ENCODE measurements at regions not wholly inside any gene's neighbourhood (a gene's known extent, or its start where the extent isn't known, plus 50 kb on each side); places are given as distances from the start of the nearest gene placed in this dataset.

- Mint-ChIP-seq H3K36me3 (ENCODE audit: low read depth) (no peaks in the 10 kb centered on the region), H3K9me3 (no peaks in the 10 kb centered on the region), H3K4me3 (no peak overlapping the region), H3K27me3 (ENCODE audit: low read depth) (no peaks in the 10 kb centered on the region), H3K4me1 (no peaks in the 10 kb centered on the region), H3K27ac (ENCODE audit: unreplicated experiment) (no peak overlapping the region)
- no peak for DNase-seq (ENCODE audit: low read depth, low spot score)
- no peak for TF ChIP-seq CTCF (conservative IDR thresholded peaks at IDR 0.05)
Measured at GRCh38 chr10:83809001-83809400, 330.3 kb upstream of the GHITM start.

DNA sequence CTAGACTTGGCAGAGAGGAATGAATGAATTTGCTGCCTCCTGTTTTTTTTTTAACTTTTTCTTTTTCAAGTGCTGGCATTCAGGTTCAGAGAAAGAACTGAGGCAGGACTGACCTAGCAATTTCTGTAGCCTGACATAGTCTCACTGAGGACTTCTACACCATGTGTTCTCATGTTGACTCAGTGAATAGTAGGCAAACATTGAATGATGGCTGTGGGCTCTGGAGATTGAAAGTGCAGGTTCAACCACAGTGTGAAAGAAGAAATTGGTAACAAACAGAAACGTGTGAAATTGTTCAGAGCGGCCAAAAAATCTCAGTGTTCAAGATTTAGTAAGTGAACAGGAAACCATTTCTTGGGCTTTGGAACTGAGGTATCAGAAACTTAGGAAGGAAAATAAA, 322.4 kb upstream of the GHITM start:
- no peaks in the 10 kb centered on the region for H3K36me3 Mint-ChIP-seq (ENCODE audit: low read depth)
- H3K27ac Mint-ChIP-seq (ENCODE audit: unreplicated experiment), result no peak overlapping the region
- no peak for DNase-seq (ENCODE audit: low read depth, low spot score)
- H3K9me3 Mint-ChIP-seq, result no peaks in the 10 kb centered on the region
- no peaks in the 10 kb centered on the region for H3K27me3 Mint-ChIP-seq (ENCODE audit: low read depth)
- TF ChIP-seq CTCF (conservative IDR thresholded peaks at IDR 0.05), result no peak
- H3K4me1 Mint-ChIP-seq, result no peaks in the 10 kb centered on the region
- no peak overlapping the region for H3K4me3 Mint-ChIP-seq

- Mint-ChIP-seq H3K36me3 (ENCODE audit: low read depth) (no peaks in the 10 kb centered on the region), H3K9me3 (no peaks in the 10 kb centered on the region), H3K27me3 (ENCODE audit: low read depth) (no peaks in the 10 kb centered on the region), H3K27ac (ENCODE audit: unreplicated experiment) (no peak overlapping the region), H3K4me1 (no peaks in the 10 kb centered on the region), H3K4me3 (no peak overlapping the region)
- no peak for TF ChIP-seq CTCF (conservative IDR thresholded peaks at IDR 0.05)
- no peak for DNase-seq (ENCODE audit: low read depth, low spot score)
Measured at GRCh38 chr10:83817797-83818196, 321.5 kb upstream of the GHITM start.

GRCh38 chr10:83819609-83820008, 319.7 kb upstream of the GHITM start:
- DNase-seq (ENCODE audit: low read depth, low spot score), result no peak
- no peaks in the 10 kb centered on the region for H3K4me1 Mint-ChIP-seq
- no peaks in the 10 kb centered on the region for H3K27me3 Mint-ChIP-seq (ENCODE audit: low read depth)
- H3K27ac Mint-ChIP-seq (ENCODE audit: unreplicated experiment), result no peak overlapping the region
- TF ChIP-seq CTCF (conservative IDR thresholded peaks at IDR 0.05), result no peak
- H3K4me3 Mint-ChIP-seq, result no peak overlapping the region
- no peaks in the 10 kb centered on the region for H3K36me3 Mint-ChIP-seq (ENCODE audit: low read depth)
- no peaks in the 10 kb centered on the region for H3K9me3 Mint-ChIP-seq

GRCh38 chr10:83820033-83820432, 319.3 kb upstream of the GHITM start:
- Mint-ChIP-seq H3K27ac (ENCODE audit: unreplicated experiment) (no peak overlapping the region), H3K27me3 (ENCODE audit: low read depth) (no peaks in the 10 kb centered on the region), H3K9me3 (no peaks in the 10 kb centered on the region), H3K4me3 (no peak overlapping the region), H3K4me1 (no peaks in the 10 kb centered on the region), H3K36me3 (ENCODE audit: low read depth) (no peaks in the 10 kb centered on the region)
- no peak for TF ChIP-seq CTCF (conservative IDR thresholded peaks at IDR 0.05)
- no peak for DNase-seq (ENCODE audit: low read depth, low spot score)

DNA sequence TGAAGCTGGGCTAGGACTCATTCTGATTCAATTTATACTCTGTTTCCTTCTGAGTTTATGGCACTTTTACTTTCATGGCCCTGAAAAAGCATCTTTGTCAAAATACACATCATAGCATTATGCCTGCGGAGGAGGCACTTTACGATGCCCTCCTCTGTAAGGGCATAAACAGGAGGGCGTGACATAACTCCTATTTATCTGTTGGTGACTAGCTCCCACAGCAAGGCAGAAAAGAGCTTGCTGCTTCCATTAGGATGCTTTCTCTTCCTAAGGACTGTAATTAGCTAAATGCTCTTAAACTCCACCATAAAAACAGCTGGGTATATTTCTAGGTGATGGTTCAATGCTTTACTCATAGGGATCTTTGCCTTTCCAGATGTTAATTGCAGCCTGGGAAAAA, 315.2 kb upstream of the GHITM start:
- peaks cover 2% of the 10 kb centered on the region for H3K36me3 Mint-ChIP-seq (ENCODE audit: low read depth)
- H3K4me1 Mint-ChIP-seq, result no peaks in the 10 kb centered on the region
- no peaks in the 10 kb centered on the region for H3K27me3 Mint-ChIP-seq (ENCODE audit: low read depth)
- TF ChIP-seq CTCF (conservative IDR thresholded peaks at IDR 0.05), result no peak
- no peak overlapping the region for H3K27ac Mint-ChIP-seq (ENCODE audit: unreplicated experiment)
- H3K9me3 Mint-ChIP-seq, result peaks cover 3% of the 10 kb centered on the region
- no peak overlapping the region for H3K4me3 Mint-ChIP-seq
- DNase-seq (ENCODE audit: low read depth, low spot score), result no peak
